ENCODE measurements at regions not wholly inside any gene's neighbourhood (a gene's known extent, or its start where the extent isn't known, plus 50 kb on each side); places are given as distances from the start of the nearest gene placed in this dataset.
A peak's percentile ranks its signal among the peaks of the same experiment; 100 is the strongest.
"Not testable (repeated sequence)": the region's sequence is repeated elsewhere in the genome, so short reads cannot be mapped to it uniquely, and the experiment has no call there.

GRCh38 chr13:21238267-21238666, 61.8 kb downstream of the MRPL57 start:
- H3K27me3 ChIP-seq: no peaks in the 10 kb centered on the region
- no peaks in the 10 kb centered on the region for H3K9me3 ChIP-seq
- no peaks in the 10 kb centered on the region for H3K36me3 ChIP-seq
- no peak overlapping the region for H3K4me2 ChIP-seq
- H3K9ac ChIP-seq: no peak overlapping the region
- no peak overlapping the region for H3K4me3 ChIP-seq
- peaks cover 11% of the 10 kb centered on the region for H3K4me1 ChIP-seq
- H4K20me1 ChIP-seq: no peaks in the 10 kb centered on the region
- H3K27ac ChIP-seq: no peak overlapping the region
- TF ChIP-seq Cebpa-rat (IDR thresholded peaks at IDR 0.05): no peak

DNA sequence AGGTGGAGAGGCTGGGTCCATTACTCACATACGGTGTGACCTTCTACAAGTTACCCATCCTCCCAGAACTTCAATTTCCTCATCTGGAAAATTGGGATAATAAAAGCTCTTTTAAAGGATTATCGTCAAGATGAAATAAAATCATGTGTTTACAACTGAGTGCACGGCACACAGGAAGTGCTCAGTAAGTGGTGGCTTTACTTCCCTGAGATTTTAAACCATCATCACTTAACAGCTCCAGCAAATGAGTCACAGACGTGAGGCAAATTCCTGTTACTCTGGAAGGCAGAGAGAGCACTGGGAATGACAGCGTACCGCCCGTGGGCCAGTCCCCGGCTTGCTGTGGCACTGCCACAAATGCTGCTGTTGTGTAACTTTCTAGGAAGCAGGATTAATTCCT, 64.1 kb downstream of the MRPL57 start:
- no peak overlapping the region for H3K9ac ChIP-seq
- H4K20me1 ChIP-seq: no peaks in the 10 kb centered on the region
- no peak for TF ChIP-seq Cebpa-rat (IDR thresholded peaks at IDR 0.05)
- no peak overlapping the region for H3K4me3 ChIP-seq
- H3K27me3 ChIP-seq: no peaks in the 10 kb centered on the region
- H3K27ac ChIP-seq: no peak overlapping the region
- no peaks in the 10 kb centered on the region for H3K36me3 ChIP-seq
- H3K4me1 ChIP-seq: peaks cover 9% of the 10 kb centered on the region
- H3K4me2 ChIP-seq: peak overlapping the region; percentile 26
- no peaks in the 10 kb centered on the region for H3K9me3 ChIP-seq

DNA sequence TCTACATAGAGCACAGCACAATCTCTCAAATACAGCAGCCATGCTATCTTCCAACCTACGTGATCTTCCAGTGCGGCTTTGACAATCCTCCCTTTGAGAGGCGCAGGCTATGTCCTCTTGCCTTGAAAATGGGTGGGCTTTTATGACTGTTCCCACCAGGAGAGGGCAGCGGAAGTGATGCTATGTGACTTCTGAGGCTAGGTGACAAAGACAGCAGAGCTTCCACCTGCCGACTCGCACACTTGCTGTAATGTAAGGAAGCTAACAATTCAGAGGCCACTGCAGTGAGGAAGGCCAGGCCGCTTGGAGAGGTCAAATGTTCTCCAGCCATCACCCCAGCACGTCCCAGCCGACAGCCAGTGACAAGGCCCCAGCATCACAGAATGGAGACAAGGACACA, 65.8 kb downstream of the MRPL57 start:
- Histone ChIP-seq H4K20me1 (no peaks in the 10 kb centered on the region), H3K9ac (no peak overlapping the region), H3K9me3 (no peaks in the 10 kb centered on the region), H3K27me3 (no peaks in the 10 kb centered on the region), H3K27ac (no peak overlapping the region), H3K36me3 (no peaks in the 10 kb centered on the region), H3K4me2 (no peak overlapping the region), H3K4me1 (peaks cover 9% of the 10 kb centered on the region), H3K4me3 (no peak overlapping the region)
- no peak for TF ChIP-seq Cebpa-rat (IDR thresholded peaks at IDR 0.05)

DNA sequence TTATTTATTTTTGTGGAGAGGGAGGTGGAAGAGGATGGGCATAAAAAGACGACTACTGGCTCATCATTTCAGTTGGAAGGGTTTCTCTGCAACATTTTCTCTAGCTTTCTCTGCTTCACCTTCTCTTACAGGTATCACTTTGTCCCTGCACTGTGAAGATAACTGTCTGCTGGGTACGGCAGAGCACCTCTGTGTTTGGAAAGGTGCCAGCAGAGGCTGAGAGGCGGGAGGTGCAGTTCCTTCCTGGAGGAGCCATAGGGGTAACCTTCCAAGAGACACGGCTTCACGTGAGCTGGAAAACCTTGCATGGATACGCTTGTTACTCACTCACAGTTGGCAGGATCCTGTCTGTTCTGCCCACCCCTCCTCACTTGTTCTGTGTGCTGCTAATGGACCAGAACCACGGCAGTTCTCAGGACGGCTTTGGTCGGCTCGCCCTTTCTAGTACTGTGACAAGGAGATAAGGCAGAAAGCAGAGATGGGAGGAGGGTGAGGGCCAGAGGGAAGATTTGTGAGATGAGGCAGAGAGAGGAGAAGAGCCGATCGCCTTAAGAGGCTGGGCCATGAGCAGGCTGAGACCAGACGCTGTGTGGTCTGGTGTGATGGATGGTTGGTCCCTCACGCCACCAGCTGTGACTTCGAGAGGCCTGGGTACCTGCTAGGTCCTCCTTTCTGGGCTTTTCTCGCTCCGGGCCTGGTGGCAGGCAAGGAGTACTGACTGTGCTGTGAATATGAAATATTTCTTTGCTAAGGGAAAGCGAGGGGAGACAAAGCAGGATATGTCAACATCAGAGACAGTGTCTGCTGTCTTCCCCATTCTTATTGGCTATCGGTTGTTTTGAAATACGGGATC, 66.8 kb downstream of the MRPL57 start:
- no peaks in the 10 kb centered on the region for H4K20me1 ChIP-seq
- TF ChIP-seq Cebpa-rat (IDR thresholded peaks at IDR 0.05): no peak

GRCh38 chr13:21243898-21244184, 67.4 kb downstream of the MRPL57 start:
- not testable (repeated sequence) for H3K4me3 ChIP-seq, H3K27me3 ChIP-seq, H3K4me1 ChIP-seq, H3K9ac ChIP-seq, H3K27ac ChIP-seq, H3K9me3 ChIP-seq, H3K36me3 ChIP-seq, H3K4me2 ChIP-seq, H4K20me1 ChIP-seq

More for the DNA sequence above, 66.8 kb downstream of the MRPL57 start:
- Histone ChIP-seq H3K4me3 (no peak overlapping the region), H3K36me3 (no peaks in the 10 kb centered on the region), H3K4me2 (no peak overlapping the region), H3K27ac (no peak overlapping the region), H3K27me3 (no peaks in the 10 kb centered on the region), H3K4me1 (peaks cover 9% of the 10 kb centered on the region), H3K9me3 (no peaks in the 10 kb centered on the region), H3K9ac (no peak overlapping the region)

DNA sequence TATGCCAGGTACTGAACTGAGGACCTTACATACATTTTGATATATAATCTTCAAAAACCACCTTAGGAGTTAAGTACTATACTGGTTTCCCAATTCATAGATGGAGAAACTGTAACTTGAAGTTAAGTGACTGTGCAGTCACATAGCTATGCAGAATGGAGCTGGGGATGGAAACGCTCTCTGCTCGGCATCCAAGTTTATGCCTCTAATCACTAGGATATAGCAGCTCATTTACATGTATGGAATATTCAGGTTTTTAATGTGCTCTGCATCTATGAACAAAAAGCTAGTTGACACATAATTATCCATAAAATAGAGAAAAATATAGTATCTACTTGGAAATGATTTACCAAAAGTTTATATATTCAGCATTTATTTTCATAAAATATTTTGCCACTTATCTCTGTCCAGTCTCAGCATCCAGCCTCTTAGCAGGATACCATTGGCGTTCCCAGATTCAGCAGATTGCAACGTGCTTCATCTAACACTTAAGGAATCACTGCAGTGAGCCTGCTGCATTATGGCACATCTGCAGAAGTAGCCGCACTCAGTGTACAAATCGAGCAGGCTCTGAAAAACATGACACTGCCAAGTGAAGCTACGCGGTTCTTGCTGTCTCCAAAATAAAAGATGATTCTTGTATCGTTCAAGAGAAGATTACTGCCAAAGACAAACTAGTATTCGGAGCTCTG, 70.4 kb downstream of the MRPL57 start:
- TF ChIP-seq Cebpa-rat (IDR thresholded peaks at IDR 0.05): no peak
- Histone ChIP-seq H4K20me1 (no peaks in the 10 kb centered on the region), H3K4me3 (no peak overlapping the region), H3K4me2 (no peak overlapping the region), H3K36me3 (no peaks in the 10 kb centered on the region), H3K27me3 (no peaks in the 10 kb centered on the region), H3K9ac (no peak overlapping the region), H3K4me1 (no peaks in the 10 kb centered on the region), H3K9me3 (no peaks in the 10 kb centered on the region), H3K27ac (no peak overlapping the region)

- Histone ChIP-seq H3K27ac (no peak overlapping the region), H3K9me3 (no peaks in the 10 kb centered on the region)
Observed at GRCh38 chr13:21256351-21256761, 79.9 kb downstream of the MRPL57 start.

DNA sequence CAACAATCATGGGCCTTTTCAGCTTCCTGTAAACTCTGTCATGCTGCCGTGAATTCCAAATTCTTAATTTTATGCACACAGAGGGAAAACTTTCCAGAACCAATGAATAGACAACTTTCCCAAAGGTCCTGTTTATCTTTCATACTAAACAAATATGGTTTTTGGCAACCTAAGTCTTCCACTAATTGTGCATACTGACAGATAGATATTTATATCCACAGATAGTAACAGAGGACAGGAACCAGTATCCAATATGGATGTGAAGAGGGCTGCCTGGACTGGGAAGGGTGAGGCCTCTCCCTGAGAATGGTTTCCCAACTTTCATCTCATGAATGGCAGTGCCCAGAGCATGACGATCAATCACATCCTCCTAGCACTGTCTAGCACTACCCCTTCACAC, 80.4 kb downstream of the MRPL57 start:
- Histone ChIP-seq H3K9ac (no peak overlapping the region), H4K20me1 (no peaks in the 10 kb centered on the region), H3K4me1 (no peaks in the 10 kb centered on the region), H3K27me3 (no peaks in the 10 kb centered on the region), H3K36me3 (no peaks in the 10 kb centered on the region), H3K9me3 (no peaks in the 10 kb centered on the region), H3K4me2 (no peak overlapping the region), H3K4me3 (no peak overlapping the region), H3K27ac (no peak overlapping the region)
- TF ChIP-seq Cebpa-rat (IDR thresholded peaks at IDR 0.05): no peak

More at GRCh38 chr13:21256351-21256761, 79.9 kb downstream of the MRPL57 start:
- no peak for TF ChIP-seq Cebpa-rat (IDR thresholded peaks at IDR 0.05)
- Histone ChIP-seq H3K4me1 (no peaks in the 10 kb centered on the region), H3K4me2 (no peak overlapping the region), H3K27me3 (no peaks in the 10 kb centered on the region), H4K20me1 (no peaks in the 10 kb centered on the region), H3K36me3 (no peaks in the 10 kb centered on the region), H3K9ac (no peak overlapping the region), H3K4me3 (no peak overlapping the region)

DNA sequence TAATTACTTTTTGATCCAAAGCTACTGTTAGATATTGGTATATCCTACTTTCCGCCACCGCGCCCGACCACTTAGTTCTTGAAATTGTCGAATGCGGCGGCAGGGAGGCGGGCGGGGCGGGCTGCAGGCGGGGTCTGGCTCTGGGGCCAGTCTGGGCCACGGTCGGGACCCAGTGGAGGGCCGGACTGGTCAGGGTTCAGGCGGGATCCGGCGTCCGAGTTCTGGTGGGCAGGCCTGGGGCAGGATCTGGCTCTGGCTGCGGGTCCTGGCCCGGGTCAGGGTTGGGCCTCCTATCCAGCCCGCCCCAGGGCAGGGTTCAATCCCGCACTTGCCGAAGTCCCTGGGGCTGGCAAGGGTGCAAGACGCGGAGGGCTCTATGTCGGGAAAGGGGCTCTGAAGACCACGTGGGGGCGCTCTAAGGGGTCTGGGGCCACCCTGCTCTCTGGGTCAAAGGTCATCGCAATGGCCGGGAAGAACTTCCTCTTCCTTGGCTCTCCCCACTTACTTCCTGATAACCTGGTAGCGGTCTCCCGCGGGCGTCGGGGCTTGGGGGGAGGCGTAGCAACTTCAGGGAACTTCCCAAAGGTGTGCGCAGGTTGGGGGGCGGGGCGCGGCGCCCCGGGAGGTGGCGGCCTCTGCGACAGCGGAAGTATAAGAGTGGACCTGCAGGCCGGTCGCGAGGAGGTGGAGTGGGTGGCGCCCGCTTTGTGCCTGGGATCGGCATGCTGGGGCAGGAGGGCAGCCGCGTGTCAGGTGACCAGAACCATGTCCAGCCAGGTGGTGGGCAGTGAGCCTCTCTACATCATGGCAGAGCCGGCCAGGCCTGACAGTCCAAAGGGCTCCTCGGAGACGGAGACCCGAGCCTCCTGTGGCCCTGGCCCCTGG, 83.4 kb downstream of the MRPL57 start:
- no peaks in the 10 kb centered on the region for H3K4me1 ChIP-seq
- H3K27ac ChIP-seq: no peak overlapping the region
- no peak overlapping the region for H3K4me3 ChIP-seq
- no peaks in the 10 kb centered on the region for H3K36me3 ChIP-seq
- no peak for TF ChIP-seq Cebpa-rat (IDR thresholded peaks at IDR 0.05)
- no peak overlapping the region for H3K4me2 ChIP-seq
- no peaks in the 10 kb centered on the region for H3K27me3 ChIP-seq
- H3K9me3 ChIP-seq: no peaks in the 10 kb centered on the region
- H4K20me1 ChIP-seq: no peaks in the 10 kb centered on the region
- H3K9ac ChIP-seq: no peak overlapping the region

- H4K20me1 ChIP-seq, H3K36me3 ChIP-seq, H3K27ac ChIP-seq, H3K27me3 ChIP-seq, H3K4me3 ChIP-seq, H3K9ac ChIP-seq, H3K9me3 ChIP-seq, H3K4me2 ChIP-seq, H3K4me1 ChIP-seq: not testable (repeated sequence)
Observed at GRCh38 chr13:21260561-21261290, 84.3 kb downstream of the MRPL57 start.

GRCh38 chr13:21261487-21262216, 85.2 kb downstream of the MRPL57 start:
- H3K4me1 ChIP-seq, H3K27ac ChIP-seq, H3K9ac ChIP-seq, H3K9me3 ChIP-seq, H3K36me3 ChIP-seq, H4K20me1 ChIP-seq, H3K4me3 ChIP-seq, H3K27me3 ChIP-seq, H3K4me2 ChIP-seq: not testable (repeated sequence)

GRCh38 chr13:21263909-21264308, 87.5 kb downstream of the MRPL57 start:
- not testable (repeated sequence) for H3K4me3 ChIP-seq, H3K36me3 ChIP-seq, H3K9me3 ChIP-seq, H4K20me1 ChIP-seq, H3K27me3 ChIP-seq, H3K9ac ChIP-seq, H3K4me2 ChIP-seq, H3K4me1 ChIP-seq, H3K27ac ChIP-seq

GRCh38 chr13:21268485-21268884, 92.0 kb downstream of the MRPL57 start:
- H3K9ac ChIP-seq, H3K27ac ChIP-seq, H3K36me3 ChIP-seq, H3K9me3 ChIP-seq, H3K4me2 ChIP-seq, H3K4me3 ChIP-seq, H3K4me1 ChIP-seq, H4K20me1 ChIP-seq, H3K27me3 ChIP-seq: not testable (repeated sequence)

Measured in BLaER1 (cell line).